Liver (tissue), 3 donors: ENCODE measurements at regions not wholly inside any gene's neighbourhood (a gene's known extent, or its start where the extent isn't known, plus 50 kb on each side); places are given as distances from the start of the nearest gene placed in this dataset.

Experiments used
- RAD21 ChIP-seq, 2 donors: IDR thresholded peaks; 2 replicates each; pipeline ENCODE4 v1.6.1; 2016; ENCODE audit warnings: antibody characterized with exemption in 2 of 2, mild to moderate bottlenecking in 2 of 2
- TF ChIP-seq, protein P1 (sequence below): fragments of 150-350 bp; IDR thresholded peaks from 2 replicates; pipeline ENCODE4 v1.5.1; 2017; ENCODE audit warnings: improper control_type of control experiment, low read depth, low read length; ENCODE audit not compliant: missing input control
- TF ChIP-seq, protein P2 (sequence below): IDR thresholded peaks from 2 replicates; pipeline ENCODE4 v1.6.1; 2016; ENCODE audit warnings: antibody characterized with exemption, mild to moderate bottlenecking
- donor health status: healthy.
- donor health status: healthy.

DNA sequence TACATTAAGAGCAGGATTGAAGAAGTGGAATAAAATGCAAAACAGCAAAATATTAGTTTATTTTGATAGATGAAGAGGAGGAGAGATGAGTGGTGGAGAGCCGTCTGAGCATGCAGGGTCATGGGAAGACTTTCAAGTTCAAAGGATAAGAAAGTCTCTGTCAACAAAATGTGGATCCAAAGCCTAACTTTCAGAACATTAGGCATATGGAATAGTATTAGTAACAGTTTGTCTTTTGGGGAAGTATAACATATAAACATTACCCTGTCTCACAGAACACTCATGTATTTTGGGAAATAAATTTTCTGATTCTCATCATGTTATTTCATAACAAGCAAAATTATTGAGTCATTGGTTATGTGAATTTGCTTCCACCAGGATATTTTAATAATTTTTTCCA is 104.3 kb upstream of the CEP126 start:
- TF ChIP-seq, protein P1, sequence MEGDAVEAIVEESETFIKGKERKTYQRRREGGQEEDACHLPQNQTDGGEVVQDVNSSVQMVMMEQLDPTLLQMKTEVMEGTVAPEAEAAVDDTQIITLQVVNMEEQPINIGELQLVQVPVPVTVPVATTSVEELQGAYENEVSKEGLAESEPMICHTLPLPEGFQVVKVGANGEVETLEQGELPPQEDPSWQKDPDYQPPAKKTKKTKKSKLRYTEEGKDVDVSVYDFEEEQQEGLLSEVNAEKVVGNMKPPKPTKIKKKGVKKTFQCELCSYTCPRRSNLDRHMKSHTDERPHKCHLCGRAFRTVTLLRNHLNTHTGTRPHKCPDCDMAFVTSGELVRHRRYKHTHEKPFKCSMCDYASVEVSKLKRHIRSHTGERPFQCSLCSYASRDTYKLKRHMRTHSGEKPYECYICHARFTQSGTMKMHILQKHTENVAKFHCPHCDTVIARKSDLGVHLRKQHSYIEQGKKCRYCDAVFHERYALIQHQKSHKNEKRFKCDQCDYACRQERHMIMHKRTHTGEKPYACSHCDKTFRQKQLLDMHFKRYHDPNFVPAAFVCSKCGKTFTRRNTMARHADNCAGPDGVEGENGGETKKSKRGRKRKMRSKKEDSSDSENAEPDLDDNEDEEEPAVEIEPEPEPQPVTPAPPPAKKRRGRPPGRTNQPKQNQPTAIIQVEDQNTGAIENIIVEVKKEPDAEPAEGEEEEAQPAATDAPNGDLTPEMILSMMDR = no peak
- TF ChIP-seq, protein P2, sequence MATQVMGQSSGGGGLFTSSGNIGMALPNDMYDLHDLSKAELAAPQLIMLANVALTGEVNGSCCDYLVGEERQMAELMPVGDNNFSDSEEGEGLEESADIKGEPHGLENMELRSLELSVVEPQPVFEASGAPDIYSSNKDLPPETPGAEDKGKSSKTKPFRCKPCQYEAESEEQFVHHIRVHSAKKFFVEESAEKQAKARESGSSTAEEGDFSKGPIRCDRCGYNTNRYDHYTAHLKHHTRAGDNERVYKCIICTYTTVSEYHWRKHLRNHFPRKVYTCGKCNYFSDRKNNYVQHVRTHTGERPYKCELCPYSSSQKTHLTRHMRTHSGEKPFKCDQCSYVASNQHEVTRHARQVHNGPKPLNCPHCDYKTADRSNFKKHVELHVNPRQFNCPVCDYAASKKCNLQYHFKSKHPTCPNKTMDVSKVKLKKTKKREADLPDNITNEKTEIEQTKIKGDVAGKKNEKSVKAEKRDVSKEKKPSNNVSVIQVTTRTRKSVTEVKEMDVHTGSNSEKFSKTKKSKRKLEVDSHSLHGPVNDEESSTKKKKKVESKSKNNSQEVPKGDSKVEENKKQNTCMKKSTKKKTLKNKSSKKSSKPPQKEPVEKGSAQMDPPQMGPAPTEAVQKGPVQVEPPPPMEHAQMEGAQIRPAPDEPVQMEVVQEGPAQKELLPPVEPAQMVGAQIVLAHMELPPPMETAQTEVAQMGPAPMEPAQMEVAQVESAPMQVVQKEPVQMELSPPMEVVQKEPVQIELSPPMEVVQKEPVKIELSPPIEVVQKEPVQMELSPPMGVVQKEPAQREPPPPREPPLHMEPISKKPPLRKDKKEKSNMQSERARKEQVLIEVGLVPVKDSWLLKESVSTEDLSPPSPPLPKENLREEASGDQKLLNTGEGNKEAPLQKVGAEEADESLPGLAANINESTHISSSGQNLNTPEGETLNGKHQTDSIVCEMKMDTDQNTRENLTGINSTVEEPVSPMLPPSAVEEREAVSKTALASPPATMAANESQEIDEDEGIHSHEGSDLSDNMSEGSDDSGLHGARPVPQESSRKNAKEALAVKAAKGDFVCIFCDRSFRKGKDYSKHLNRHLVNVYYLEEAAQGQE = no peak
- no peak for TF ChIP-seq RAD21 (IDR thresholded peaks at IDR 0.05)
